KG1 (cell line): ENCODE measurements at regions not wholly inside any gene's neighbourhood (a gene's known extent, or its start where the extent isn't known, plus 50 kb on each side); places are given as distances from the start of the nearest gene placed in this dataset.

Experiments
- DNase-seq: peaks from one replicate; lab custom pipeline; 2025; lab: John Stamatoyannopoulos, UW

DNA sequence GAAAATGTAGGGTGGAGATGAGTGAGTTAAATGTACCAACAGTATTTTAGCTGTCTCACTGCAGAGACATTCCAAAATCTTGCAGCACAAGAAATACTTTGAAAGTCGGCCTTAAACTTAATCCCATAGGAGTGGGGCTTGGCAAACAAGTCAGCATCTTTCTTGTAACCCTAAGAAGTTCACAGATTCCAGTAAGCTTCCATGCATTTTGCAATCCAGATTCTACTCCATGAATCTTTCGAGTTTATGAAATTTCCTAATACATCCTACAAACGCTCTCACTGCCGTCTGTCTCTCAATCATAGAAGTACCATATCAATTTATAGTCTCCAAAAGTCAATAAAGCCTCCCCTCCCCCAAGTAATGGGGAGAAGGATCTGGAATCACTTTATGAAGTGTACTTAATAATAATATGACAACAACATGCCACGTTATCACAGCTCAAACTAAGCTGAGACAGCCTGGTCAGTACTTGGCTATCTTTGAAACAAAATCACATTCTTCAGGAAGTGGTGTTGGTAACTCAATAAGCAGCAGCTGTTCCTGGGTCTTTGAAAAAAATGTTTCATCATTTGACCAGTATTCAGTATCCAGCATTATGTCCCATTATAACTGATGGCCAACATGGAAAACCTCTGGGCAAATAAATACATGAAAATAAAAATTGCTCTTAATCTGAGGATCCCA, 317.4 kb upstream of the RUNX1 start:
- no peak for DNase-seq

DNA sequence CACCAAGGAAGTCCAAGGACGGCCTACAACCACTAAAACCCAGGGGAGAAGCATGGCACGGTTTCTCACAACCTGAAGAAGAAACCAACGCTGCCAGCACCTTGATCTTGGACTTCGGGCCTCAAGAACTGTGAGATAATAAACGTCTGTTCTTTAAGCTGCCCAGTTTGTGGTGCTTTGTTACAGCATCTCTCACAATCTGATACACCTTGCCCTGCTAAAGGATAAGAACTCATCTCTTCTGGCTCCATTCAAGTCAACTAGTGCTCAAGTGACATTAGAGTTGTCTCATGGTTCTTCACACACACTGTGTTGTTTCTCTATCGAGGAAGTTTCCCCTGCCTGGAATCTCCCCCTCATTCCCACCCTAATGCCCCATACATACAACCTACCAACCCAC, 314.4 kb upstream of the RUNX1 start:
- DNase-seq, result no peak

DNA sequence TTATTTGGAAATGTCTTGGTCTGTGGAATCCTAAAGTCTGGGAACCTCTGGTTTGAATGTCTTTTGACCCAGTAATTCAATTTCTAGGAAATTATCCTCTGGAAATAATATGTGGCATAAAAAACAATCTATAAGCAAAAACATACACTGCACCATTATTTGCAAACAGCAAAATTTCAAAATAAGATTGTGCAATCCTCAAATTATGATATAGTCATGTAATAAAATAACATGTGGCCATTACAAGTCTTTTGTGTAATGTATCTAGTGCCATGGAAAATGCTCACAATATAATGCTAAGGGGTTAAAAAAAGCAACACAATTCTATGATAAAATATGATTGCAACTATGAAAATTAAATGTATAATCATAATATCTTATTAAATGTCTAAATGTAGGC, 312.9 kb upstream of the RUNX1 start:
- no peak for DNase-seq

DNA sequence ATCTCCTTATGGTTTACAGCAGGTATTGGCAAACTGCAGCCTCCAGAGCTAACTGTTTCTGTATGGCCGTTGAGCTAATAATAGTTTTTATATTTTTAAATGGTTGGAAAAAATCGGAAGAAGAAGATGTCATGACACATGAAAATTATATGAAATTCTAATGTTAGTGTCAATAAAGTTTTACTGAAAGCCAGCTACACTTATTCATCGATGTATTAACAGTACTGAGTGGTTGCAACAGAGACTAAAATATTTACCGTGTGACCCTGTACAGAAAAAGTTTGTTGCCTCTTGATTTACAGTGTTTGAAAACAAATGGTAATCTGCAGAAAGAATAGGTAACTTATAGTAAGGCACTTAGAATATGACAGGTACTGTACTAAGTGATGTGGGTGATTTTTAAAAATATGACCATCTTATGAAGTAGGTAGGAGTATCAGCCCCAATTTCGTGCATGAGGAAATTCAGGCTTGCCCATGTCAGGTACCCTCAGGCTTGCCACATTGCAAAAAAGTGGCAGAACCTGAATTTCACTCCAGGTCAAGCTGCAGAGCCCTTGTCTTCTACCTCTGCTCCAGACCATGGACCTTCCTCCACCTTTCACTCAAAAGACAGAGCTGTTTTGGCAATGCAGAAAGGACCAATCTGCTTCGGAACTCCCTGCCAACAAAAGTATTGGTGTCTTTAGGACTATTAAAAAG, 311.9 kb upstream of the RUNX1 start:
- DNase-seq, result no peak

DNA sequence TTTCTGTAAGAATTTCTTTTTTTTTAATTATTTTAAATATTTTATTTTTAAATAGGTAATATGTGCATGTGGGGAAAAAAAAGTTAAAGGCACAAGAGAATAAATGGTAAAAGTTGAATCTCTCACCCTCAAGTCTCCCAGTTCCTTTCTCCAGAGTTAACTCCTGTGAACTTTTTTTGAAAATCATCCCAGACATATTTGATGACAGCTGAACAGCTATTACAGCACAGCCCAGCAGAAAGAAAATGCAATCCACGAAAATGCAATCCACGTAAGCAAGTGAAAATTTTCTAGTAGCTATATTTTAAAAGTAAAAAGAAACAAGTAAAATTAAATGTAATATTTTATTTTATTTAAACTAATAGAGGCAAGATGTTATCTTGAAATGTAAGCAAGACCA, 310.0 kb upstream of the RUNX1 start:
- DNase-seq, result no peak

DNA sequence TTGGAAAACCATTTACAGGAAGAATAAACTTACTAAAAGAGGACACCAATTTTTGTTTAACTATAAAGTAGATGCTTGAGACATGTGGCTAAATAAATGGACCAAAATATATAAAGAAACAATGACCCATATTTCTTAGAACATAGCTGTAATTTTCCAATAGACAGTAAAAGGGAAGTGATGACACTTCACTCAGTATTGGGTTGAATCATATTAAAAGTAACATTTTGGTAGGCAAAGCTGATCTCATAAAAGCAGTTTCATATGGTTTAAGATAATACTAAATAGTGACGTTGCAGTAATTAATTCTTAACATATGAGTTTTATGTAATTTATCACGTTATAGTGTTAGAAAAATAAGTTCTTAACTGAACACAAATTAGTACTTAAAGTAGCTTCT, 308.9 kb upstream of the RUNX1 start:
- DNase-seq, result no peak

DNA sequence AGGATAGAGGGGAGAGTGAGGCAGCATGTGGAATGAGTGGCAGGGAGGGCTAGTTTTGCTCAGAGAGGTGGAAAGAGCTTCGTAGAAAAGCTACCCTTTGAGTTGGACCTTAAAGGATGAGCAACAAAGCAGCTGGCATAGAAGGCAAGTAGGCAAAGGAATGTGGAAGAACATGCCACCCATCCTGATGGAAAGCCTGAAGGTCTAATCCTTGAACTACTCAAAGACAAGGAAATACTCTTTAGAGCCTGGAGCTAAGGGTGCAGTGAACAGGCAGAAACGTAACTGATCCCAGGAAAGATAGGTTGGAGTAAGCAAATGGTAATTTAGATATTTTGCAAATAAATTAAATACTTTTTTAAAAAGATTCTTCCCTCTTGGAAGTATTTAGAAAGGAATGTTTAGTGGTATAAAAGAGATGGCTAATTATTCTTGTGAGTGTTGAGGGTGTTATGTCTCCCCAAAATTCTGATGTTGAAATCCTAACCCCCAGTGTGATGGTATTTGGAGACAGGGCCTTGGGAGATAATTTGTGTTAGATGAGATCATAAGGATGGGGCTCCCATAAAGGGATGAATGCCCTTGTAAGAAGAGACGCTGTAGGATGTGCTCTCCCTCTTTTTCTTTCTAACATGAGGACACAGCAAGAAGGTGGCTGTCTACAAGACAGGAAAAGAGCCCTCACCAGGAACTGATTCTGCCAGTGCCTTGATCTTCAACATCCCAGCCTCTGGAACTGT, 308.1 kb upstream of the RUNX1 start:
- no peak for DNase-seq

DNA sequence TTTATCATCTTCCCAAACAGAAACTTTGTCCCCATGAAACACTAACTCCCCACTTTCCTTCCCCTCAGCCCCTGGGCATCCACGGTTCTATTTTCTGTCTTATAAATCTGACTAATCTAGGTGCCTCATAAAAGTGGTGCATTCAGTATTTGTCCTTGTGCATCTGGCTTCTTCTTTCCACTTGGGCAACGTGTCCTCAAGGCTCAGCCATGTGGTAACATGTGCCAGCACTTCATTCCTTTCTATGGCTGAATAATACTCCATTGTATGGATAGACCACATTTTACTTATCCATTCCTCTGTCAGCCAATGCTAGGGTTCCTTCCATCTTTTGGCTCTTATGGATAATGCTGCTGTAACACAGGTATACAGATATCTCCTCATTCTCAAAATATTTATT, 305.0 kb upstream of the RUNX1 start:
- DNase-seq, result no peak

DNA sequence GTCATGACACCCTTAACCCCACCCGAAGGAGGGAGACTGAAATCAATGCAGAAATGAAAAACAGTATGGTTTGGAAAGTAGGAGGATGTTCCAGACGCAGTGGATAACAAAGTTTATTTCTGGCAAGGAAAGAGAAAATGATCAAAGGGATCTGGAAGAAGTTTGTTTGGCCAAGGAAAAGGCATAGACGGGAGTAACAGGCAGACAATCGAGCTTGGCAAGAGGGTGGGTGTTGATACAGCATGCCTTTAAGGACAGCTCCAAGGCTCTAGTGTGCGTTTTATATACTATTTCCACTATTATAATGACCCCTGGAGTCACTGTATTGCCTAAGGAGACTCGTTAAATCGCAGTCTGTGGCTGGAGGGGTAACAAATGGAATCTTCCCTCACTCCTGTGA, 303.7 kb upstream of the RUNX1 start:
- DNase-seq, result no peak

DNA sequence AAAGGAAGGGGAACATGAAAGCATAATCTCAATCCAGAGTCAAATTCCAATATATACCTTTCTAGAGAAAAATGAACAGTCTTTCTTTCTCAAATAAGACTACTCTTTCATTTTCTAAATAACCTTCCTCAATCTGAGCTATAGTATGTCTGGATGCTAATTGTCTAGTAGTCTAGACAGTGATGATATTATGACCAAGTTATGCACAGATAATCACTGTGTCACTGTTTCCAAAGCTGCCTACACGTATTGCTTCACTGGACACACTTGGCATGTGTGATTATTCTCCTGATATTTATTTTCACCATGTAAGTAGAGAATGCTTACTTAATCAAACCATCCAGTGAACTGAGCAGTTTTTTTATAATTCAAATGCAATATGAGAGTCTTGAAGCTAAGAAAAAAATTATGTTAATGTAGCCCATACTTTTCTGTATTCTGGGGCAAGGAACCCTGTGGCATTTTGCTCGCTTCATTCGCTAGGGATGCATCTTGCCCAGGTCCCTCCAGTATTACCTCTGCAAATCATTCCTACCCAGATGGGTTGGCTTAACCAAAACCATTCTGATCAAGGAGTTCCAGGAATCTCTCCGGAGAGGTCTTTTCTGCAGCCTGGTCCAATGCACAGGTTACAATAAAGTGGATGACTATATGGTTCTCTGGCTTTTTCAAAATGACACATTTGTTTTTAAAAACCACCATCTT, 303.1 kb upstream of the RUNX1 start:
- no peak for DNase-seq

DNA sequence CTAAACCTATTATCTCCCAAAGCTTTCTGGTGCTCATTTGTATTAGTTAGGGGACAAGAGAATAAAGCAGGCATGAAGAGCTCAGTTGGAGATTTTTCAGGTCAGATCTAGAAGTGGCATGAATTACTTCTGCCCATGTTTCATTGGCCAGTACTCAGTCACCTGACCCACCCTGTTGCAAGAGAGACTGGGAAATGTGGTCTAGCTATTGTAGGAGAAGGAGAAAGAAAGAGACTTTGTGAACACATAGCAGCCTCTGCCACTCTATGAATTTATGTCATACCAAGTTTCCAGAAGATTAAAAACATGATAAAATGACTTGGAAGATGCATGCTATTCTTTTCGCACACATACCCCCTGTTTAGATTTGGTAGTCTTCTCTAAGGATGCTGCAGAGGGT, 302.3 kb upstream of the RUNX1 start:
- DNase-seq, result no peak

DNA sequence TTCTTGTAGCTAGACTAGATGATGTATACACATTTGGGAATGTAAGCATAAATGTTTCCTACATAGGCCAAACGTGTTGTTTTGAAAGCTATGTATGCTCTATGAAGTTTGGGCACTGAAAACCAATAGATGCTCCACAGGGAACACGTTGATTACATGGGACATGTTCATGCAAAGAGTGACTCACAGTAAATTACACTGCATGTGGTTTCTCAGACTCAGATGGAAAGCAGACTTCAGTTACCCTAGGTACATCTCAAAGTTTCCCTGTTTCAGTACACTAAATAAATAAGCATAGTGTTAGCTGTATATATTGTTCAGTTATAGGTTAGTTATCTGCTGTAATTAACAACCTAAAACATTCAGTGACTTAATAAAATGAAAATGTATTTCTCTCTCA, 301.9 kb upstream of the RUNX1 start:
- DNase-seq, result no peak

DNA sequence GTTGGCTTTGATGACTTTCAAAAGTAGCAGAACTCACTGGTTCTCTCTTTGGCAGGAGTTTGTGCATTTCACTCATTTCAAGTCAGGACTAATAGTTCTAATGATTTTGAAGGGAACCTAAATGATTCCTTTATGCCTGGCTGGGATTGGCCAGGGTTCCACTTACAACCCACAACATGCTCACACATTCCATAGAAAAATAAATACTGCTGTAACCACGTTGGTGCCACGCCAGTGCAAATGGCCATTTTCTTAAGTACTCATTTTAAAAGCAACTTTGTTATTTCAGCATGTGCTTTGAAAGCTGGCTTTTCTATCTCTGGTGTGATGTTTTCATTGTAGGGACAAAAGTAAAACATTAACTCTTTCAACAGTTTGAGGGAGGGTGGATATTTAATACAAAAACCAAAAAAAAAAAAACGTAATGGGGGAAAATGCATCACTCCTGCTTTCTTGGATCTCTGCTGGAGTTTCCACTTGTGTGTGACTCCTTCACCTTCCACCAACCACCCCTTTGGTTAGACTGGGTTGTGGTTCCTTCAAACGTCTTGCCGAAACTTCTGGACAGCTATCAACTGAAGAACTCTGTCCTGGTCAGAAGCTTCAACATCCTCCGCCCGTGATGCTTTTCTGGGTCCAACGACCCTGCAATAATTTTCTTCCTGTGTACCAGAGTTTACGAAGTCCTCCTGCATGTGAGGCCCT, 300.4 kb upstream of the RUNX1 start:
- no peak for DNase-seq

DNA sequence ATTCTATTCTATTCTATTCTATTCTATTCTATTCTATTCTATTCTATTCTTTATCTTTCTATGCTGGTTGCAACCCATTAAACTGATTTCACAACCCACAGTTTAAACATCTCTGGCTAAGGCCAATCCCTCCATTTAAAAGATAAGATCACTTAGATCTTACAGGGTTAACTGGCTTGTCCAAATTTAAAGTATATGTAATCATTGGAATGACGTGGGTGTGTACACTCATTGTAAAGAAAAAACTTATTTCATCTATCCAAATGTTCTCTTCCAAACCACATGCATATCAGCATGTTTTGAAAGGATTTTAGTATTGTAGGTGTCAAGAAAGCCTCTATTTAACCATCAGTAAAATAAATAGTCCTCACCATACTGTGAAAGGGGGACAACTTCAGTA, 299.6 kb upstream of the RUNX1 start:
- no peak for DNase-seq

DNA sequence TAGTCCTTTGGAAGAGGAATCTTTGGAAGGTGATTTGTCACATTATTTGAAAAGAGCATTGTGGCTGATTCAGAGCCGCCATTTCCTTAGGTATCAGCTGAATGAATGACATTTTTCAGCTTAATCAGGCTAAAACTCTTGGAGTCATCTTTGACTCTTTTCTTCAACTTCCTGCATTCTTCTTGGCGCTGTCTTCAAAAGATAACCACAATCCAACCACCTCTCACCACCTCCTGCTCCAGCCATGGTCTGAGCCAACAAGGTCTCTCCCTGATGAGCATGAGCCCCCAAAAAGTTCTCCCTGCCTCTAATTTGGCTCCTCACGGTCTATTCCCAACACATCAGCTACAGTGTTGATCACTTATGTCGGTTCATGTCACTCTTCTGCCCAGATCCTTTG, 297.6 kb upstream of the RUNX1 start:
- DNase-seq, result no peak

DNA sequence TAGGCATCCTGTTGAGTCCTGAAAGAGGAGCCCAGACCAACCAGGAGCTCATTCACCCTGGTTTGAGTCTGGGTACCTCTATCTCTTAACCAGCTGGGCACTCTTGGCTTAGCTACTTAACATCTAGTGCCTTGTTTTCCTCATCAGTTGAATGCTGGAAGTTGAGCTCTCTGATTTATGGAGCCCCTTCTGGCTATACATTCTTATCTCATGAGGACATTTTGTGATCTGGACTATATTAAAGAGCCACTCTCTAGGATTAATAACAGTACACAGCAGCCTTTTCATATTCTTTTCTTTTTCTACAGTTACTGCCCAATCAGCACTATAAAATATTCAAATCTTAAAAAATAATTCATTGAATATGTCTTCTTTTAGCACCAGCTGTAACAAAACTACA, 296.9 kb upstream of the RUNX1 start:
- no peak for DNase-seq

DNA sequence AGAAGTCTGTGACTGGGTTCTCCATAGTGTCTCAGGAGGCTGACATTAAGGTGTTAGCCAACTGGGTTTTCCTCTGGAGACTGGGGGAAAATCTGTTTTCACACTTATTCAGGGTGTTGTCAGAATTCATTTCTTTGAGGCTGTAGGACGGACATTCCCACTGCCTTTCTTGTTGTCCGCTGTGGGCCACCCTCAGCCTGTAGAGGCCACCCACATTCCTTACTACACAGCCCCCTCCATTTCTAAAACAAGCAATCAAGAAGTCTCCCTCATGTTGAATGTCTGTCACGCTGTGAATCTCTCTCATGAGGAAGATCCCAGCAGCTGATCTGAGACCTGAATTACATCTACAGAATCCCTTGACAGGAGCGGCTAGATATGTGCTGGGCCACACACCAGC, 295.5 kb upstream of the RUNX1 start:
- no peak for DNase-seq

DNA sequence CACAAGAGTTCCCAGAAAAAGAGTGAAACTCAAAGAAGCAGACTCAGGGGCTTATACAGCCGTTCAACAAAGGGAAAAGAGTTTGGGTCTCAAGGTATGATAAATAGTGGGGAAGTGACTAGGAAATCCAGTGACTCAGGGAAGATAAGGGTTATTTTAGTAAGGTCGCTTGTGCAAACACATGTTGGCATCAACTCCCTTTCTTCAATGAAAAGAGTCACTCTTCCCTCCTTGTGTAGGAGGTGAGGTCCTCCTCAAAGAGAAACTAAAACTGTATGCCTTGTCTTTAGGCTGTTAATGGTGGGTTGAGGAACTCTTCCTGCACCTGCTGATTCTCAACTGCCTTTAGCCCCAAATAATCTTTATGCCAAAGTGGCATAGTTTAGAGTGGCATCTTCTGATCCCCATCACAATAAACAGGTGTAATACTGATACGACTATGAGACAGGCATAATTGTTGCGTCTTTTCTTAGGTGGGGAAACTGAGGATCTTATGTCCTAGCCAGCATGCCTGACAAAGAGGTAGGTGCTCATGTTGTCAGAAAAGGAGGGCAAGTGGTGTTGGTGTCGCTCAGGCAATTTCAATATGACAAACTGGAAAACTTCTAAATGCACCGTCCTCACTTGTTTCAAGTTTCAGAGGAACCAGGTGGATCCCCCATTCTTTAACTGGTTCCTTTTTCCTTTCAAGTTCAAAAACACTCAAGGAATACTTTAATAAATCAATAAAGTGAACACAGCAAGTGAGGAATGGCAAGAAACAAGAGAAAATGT, 294.1 kb upstream of the RUNX1 start:
- DNase-seq, result no peak

DNA sequence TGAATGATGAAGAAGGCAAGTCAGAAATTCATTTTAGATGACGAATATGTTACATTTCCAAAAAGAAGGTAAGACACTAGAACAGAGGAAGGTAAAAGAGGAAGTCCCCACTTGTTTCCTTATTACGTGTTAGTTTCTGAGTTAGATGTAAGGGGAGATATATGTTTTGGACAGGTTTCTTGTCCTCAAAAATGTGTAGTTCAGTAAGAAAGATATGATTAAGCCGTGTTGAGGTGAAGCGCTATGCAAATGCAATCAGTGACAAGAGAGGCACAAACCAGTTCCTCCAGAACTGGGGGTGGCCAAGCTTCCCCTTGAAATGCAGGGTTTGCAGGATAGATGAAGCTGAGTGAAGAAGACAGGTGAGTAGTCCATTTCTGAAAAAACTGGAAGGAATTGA, 293.3 kb upstream of the RUNX1 start:
- DNase-seq, result no peak

DNA sequence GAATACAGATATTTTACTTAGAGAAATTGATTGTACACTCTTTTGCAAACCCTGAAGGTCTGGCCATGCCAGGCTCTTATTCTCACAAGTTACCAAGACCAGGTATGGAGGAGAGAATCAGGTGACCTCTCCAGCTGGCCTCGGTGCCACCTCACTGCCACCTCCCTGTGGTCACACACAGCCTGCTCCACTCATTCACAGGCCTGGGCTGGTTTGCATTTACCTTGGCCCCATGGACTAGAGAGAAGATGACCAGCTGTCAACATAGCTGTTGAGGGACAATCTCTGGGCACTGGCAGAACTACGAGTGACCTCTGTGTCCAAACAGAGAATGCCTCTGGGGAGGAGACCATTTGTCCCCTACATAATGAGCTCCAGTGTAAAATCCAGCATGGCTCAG, 291.2 kb upstream of the RUNX1 start:
- DNase-seq, result no peak

DNA sequence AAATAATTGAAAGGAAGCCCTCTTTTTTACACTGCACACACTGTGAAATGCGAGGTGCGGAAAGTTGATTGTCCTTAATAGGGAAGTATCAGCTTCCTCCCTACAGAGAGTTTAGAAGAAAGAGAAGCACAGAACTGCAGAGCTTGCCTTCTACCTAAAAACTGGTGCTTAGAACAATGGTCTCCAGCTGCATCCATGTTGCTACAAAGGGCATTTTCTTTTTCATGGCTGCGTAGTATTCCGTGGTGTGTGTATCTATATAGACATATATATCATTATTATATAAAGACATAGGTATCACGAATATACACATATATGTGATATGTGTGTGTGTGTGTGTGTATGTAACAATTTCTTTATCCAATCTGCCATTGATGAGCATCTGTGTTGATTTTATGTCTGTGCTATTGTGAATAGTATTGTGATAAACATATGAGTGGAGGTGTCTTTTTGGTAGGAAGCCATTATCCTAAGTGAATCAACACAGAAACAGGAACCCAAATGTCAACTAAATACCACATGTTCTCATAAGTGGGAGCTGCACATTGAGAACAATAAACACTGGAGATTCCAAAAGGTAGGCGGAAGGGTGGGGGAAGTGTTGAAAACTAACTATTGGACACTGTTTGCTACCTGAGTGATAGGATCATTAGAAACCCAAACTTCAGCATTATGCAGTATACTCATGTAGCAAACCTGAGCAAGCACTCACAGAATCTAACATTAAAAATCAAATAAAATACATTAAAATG, 290.0 kb upstream of the RUNX1 start:
- no peak for DNase-seq
